ENCODE measurements at regions not wholly inside any gene's neighbourhood (a gene's known extent, or its start where the extent isn't known, plus 50 kb on each side); places are given as distances from the start of the nearest gene placed in this dataset.

GRCh38 chrX:127243654-127244053 lies 424.1 kb downstream of the PRR32 start:
- 78 to 88% methylated on average over 2 to 3 of the region's 3 CpGs for WGBS, 2 donors
- Histone ChIP-seq H3K9ac (ENCODE audit: insufficient read depth in 1 of 2, low read length in 2 of 2) (no peak overlapping the region), H3K36me3 (ENCODE audit: control insufficient read depth in 4 of 4, insufficient read depth in 4 of 4, low read length in 4 of 4) (no peaks in the 10 kb centered on the region), H3K4me1 (ENCODE audit: control insufficient read depth in 5 of 5, insufficient read depth in 5 of 5, low read length in 5 of 5) (no peaks in the 10 kb centered on the region), H3K27me3 (ENCODE audit: control insufficient read depth in 3 of 3, insufficient read depth in 3 of 3, low read length in 2 of 3) (no peaks in the 10 kb centered on the region), H3K4me3 (no peak overlapping the region), H3K27ac (ENCODE audit: low read depth in 1 of 2, low read length in 1 of 2) (no peak overlapping the region), H3K9me3 (ENCODE audit: control insufficient read depth in 4 of 4, insufficient read depth in 3 of 4, low read length in 3 of 4) (peaks cover 0 to 6% (median 2%) of the 10 kb centered on the region in 4 donors)
- no peak for TF ChIP-seq CTCF (IDR thresholded peaks at IDR 0.05; ENCODE audit: control extremely low read depth, extremely low read depth)
- no peak for DNase-seq
- ATAC-seq (ENCODE audit: insufficient read depth, low FRiP score) = no peak

- Histone ChIP-seq H3K4me1 (ENCODE audit: control insufficient read depth in 5 of 5, insufficient read depth in 5 of 5, low read length in 5 of 5) (no peaks in the 10 kb centered on the region), H3K9ac (ENCODE audit: insufficient read depth in 1 of 2, low read length in 2 of 2) (no peak overlapping the region), H3K27ac (ENCODE audit: low read depth in 1 of 2, low read length in 1 of 2) (no peak overlapping the region), H3K4me3 (no peak overlapping the region), H3K36me3 (ENCODE audit: control insufficient read depth in 4 of 4, insufficient read depth in 4 of 4, low read length in 4 of 4) (no peaks in the 10 kb centered on the region), H3K9me3 (ENCODE audit: control insufficient read depth in 4 of 4, insufficient read depth in 3 of 4, low read length in 3 of 4) (peaks cover 0 to 7% (median 2%) of the 10 kb centered on the region in 4 donors), H3K27me3 (ENCODE audit: control insufficient read depth in 3 of 3, insufficient read depth in 3 of 3, low read length in 2 of 3) (no peaks in the 10 kb centered on the region)
- no peak for TF ChIP-seq CTCF (IDR thresholded peaks at IDR 0.05; ENCODE audit: control extremely low read depth, extremely low read depth)
- 79 to 95% methylated on average over 3 of the region's 3 CpGs for WGBS, 2 donors
- no peak for ATAC-seq (ENCODE audit: insufficient read depth, low FRiP score)
- no peak for DNase-seq
These were observed 440.2 kb downstream of the PRR32 start for GRCh38 chrX:127259742-127260141.

GRCh38 chrX:127276326-127276725 lies 456.8 kb downstream of the PRR32 start:
- ATAC-seq (ENCODE audit: insufficient read depth, low FRiP score) (no peak), DNase-seq (no peak)
- Histone ChIP-seq H3K4me1 (ENCODE audit: control insufficient read depth in 5 of 5, insufficient read depth in 5 of 5, low read length in 5 of 5) (no peaks in the 10 kb centered on the region), H3K27ac (ENCODE audit: low read depth in 1 of 2, low read length in 1 of 2) (no peak overlapping the region), H3K27me3 (ENCODE audit: control insufficient read depth in 3 of 3, insufficient read depth in 3 of 3, low read length in 2 of 3) (no peaks in the 10 kb centered on the region), H3K9me3 (ENCODE audit: control insufficient read depth in 4 of 4, insufficient read depth in 3 of 4, low read length in 3 of 4) (no peaks in the 10 kb centered on the region), H3K36me3 (ENCODE audit: control insufficient read depth in 4 of 4, insufficient read depth in 4 of 4, low read length in 4 of 4) (no peaks in the 10 kb centered on the region), H3K9ac (ENCODE audit: insufficient read depth in 1 of 2, low read length in 2 of 2) (no peak overlapping the region), H3K4me3 (no peak overlapping the region)
- WGBS, 2 donors = 79 to 88% methylated on average over 2 of the region's 2 CpGs
- TF ChIP-seq CTCF (IDR thresholded peaks at IDR 0.05; ENCODE audit: control extremely low read depth, extremely low read depth) = no peak

- H3K27me3 ChIP-seq (ENCODE audit: control insufficient read depth in 3 of 3, insufficient read depth in 3 of 3, low read length in 2 of 3) = no peaks in the 10 kb centered on the region
- no peak for DNase-seq
- ATAC-seq (ENCODE audit: insufficient read depth, low FRiP score) = no peak
- TF ChIP-seq CTCF (IDR thresholded peaks at IDR 0.05; ENCODE audit: control extremely low read depth, extremely low read depth) = no peak
- no peak overlapping the region for H3K9ac ChIP-seq (ENCODE audit: insufficient read depth in 1 of 2, low read length in 2 of 2)
- peaks cover 0 to 1% (median 0%) of the 10 kb centered on the region in 4 donors for H3K9me3 ChIP-seq (ENCODE audit: control insufficient read depth in 4 of 4, insufficient read depth in 3 of 4, low read length in 3 of 4)
- H3K4me3 ChIP-seq = no peak overlapping the region
- no peaks in the 10 kb centered on the region for H3K4me1 ChIP-seq (ENCODE audit: control insufficient read depth in 5 of 5, insufficient read depth in 5 of 5, low read length in 5 of 5)
- no peaks in the 10 kb centered on the region for H3K36me3 ChIP-seq (ENCODE audit: control insufficient read depth in 4 of 4, insufficient read depth in 4 of 4, low read length in 4 of 4)
- no peak overlapping the region for H3K27ac ChIP-seq (ENCODE audit: low read depth in 1 of 2, low read length in 1 of 2)
These were observed 481.0 kb downstream of the PRR32 start for GRCh38 chrX:127300511-127300910.
